ENCODE measurements at regions not wholly inside any gene's neighbourhood (a gene's known extent, or its start where the extent isn't known, plus 50 kb on each side); places are given as distances from the start of the nearest gene placed in this dataset.

- Mint-ChIP-seq H3K27me3 (ENCODE audit: low read depth) (no peaks in the 10 kb centered on the region), H3K4me1 (peaks cover 8% of the 10 kb centered on the region), H3K27ac (no peak overlapping the region), H3K4me3 (no peak overlapping the region), H3K9me3 (peaks cover 5% of the 10 kb centered on the region), H3K36me3 (no peaks in the 10 kb centered on the region; the same call in 1 of the 2 replicates)
- no peak for DNase-seq (ENCODE audit: low spot score)
- no peak for ATAC-seq
- no peak for TF ChIP-seq ZMAT4 (CRISPR knock-in tag; IDR thresholded peaks at IDR 0.05)
- no peak for TF ChIP-seq GRHL2 (CRISPR knock-in tag; IDR thresholded peaks at IDR 0.05; ENCODE audit: insufficient replicate concordance, severe bottlenecking)
- TF ChIP-seq MYBL2 (CRISPR knock-in tag; IDR thresholded peaks at IDR 0.05): no peak
- no peak for TF ChIP-seq IRF1 (CRISPR knock-in tag; IDR thresholded peaks at IDR 0.05)
- TF ChIP-seq STAT6 (CRISPR knock-in tag; conservative IDR thresholded peaks at IDR 0.05; ENCODE audit: low read depth): no peak
- TF ChIP-seq RORB (CRISPR knock-in tag; IDR thresholded peaks at IDR 0.05): no peak
- ChIA-PET POLR2A (no interaction called here), CTCF (interaction anchor here (0.8 to 1.4 kb wide), 2 partner anchors 11 to 176 kb away, joined by 3 to 5 read pairs; no protein-coding TSS in a partner anchor)
These were observed 84.9 kb upstream of the SPATA12 start for GRCh38 chr3:56975567-56975966.

GRCh38 chr3:56974247-56974930, 86.1 kb upstream of the SPATA12 start:
- Mint-ChIP-seq H3K4me1 (peaks cover 8% of the 10 kb centered on the region), H3K4me3 (no peak overlapping the region), H3K36me3 (no peaks in the 10 kb centered on the region; the same call in 1 of the 2 replicates), H3K27me3 (ENCODE audit: low read depth) (no peaks in the 10 kb centered on the region), H3K27ac (no peak overlapping the region), H3K9me3 (peaks cover 5% of the 10 kb centered on the region)
- no peak for DNase-seq (ENCODE audit: low spot score)
- no peak; the same call in 1 of the 2 replicates for ATAC-seq
- no peak for TF ChIP-seq AFF4 (CRISPR knock-in tag; IDR thresholded peaks at IDR 0.05; ENCODE audit: borderline replicate concordance)
- no peak for TF ChIP-seq ZNF425 (CRISPR knock-in tag; conservative IDR thresholded peaks at IDR 0.05)
- no peak for TF ChIP-seq ELF4 (CRISPR knock-in tag; IDR thresholded peaks at IDR 0.05; ENCODE audit: low read depth)
- TF ChIP-seq ZNF281 (CRISPR knock-in tag; IDR thresholded peaks at IDR 0.05): no peak
- TF ChIP-seq GTF2I (CRISPR knock-in tag; conservative IDR thresholded peaks at IDR 0.05): no peak
- no peak for TF ChIP-seq ZBTB21 (CRISPR knock-in tag; IDR thresholded peaks at IDR 0.05; ENCODE audit: borderline replicate concordance)
- no peak for TF ChIP-seq EMX1 (CRISPR knock-in tag; IDR thresholded peaks at IDR 0.05)
- ChIA-PET CTCF (interaction anchor here (0.7 to 2.3 kb wide), 5 partner anchors 12 to 173 kb away, joined by 3 to 8 read pairs (median 4); partner anchors contain the start of gene ARHGEF3), POLR2A (no interaction called here)
